ENCODE measurements at regions not wholly inside any gene's neighbourhood (a gene's known extent, or its start where the extent isn't known, plus 50 kb on each side); places are given as distances from the start of the nearest gene placed in this dataset.

GRCh38 chr3:110940055-110940454 lies 131.6 kb upstream of the NECTIN3 start:
- intact Hi-C loops (cut with micrococcal nuclease; ENCODE audit: unreplicated experiment), result no loop called here
- SMC1A ChIA-PET (ENCODE audit: uncharacterized antibody, unreplicated experiment), result interaction anchor here (1.0 kb wide), 1 partner anchor 15 kb away, joined by 3 read pairs; no protein-coding TSS in a partner anchor
- DNase-seq (ENCODE audit: low read depth, low spot score) (no peak), ATAC-seq (no peak), FAIRE-seq (no peak)
- H3K36me3 ChIP-seq (ENCODE audit: control insufficient read depth in 2 of 2, insufficient read depth in 2 of 2, low read length in 1 of 2), result no peaks in the 10 kb centered on the region
- H3K9ac ChIP-seq (ENCODE audit: control insufficient read depth, insufficient read depth, low read length), result no peak overlapping the region
- no peak overlapping the region for H3K27ac ChIP-seq (ENCODE audit: control insufficient read depth, insufficient read depth)
- RAD21 ChIA-PET (ENCODE audit: unreplicated experiment), result no interaction called here
- H3K4me1 ChIP-seq (ENCODE audit: control insufficient read depth, insufficient read depth, low read length), result no peaks in the 10 kb centered on the region
- POLR2A ChIA-PET, result no interaction called here
- no peak overlapping the region for H3K4me3 ChIP-seq
- CTCF ChIA-PET, result no interaction called here
- H3K4me2 ChIP-seq (ENCODE audit: control insufficient read depth, insufficient read depth), result no peak overlapping the region
- TF ChIP-seq ZNF384 (IDR thresholded peaks at IDR 0.05; ENCODE audit: borderline replicate concordance, low read depth, low read length) (no peak), ASH2L (IDR thresholded peaks at IDR 0.05; ENCODE audit: borderline replicate concordance, low read depth) (no peak), ZSCAN29 (IDR thresholded peaks at IDR 0.05) (no peak), SIN3A (IDR thresholded peaks at IDR 0.05; ENCODE audit: low read depth, low read length) (no peak), GABPA (IDR thresholded peaks at IDR 0.05; ENCODE audit: low read depth) (no peak), KDM1A (IDR thresholded peaks at IDR 0.05; ENCODE audit: borderline replicate concordance) (no peak), RELB (IDR thresholded peaks at IDR 0.05; ENCODE audit: low read depth) (no peak), FOXM1 (IDR thresholded peaks at IDR 0.05; ENCODE audit: low read depth, low read length) (no peak), CBFB (IDR thresholded peaks at IDR 0.05; ENCODE audit: low read depth) (no peak), RBBP5 (conservative IDR thresholded peaks at IDR 0.05) (no peak), KAT2A (conservative IDR thresholded peaks at IDR 0.05; ENCODE audit: control insufficient read depth, low read depth, low read length) (no peak), POLR2AphosphoS5 (IDR thresholded peaks at IDR 0.05; ENCODE audit: low read length) (no peak), PBX3 (IDR thresholded peaks at IDR 0.05; ENCODE audit: insufficient replicate concordance, low read depth, low read length) (no peak), MAX (IDR thresholded peaks at IDR 0.05; ENCODE audit: low read depth, low read length) (no peak), TCF12 (IDR thresholded peaks at IDR 0.05; ENCODE audit: low read depth, low read length) (no peak), IRF5 (IDR thresholded peaks at IDR 0.05; ENCODE audit: borderline replicate concordance) (no peak), SIX5 (IDR thresholded peaks at IDR 0.05; ENCODE audit: low read depth, low read length, severe bottlenecking) (no peak), RB1 (IDR thresholded peaks at IDR 0.05; ENCODE audit: borderline replicate concordance) (no peak)
- WGBS (ENCODE audit: insufficient coverage, insufficient replicate concordance, low lambda C conversion rate, missing lambda C conversion rate), result 0% methylated on average over 1 of the region's 1 CpG
- in situ Hi-C loops (cut with MboI), result no loop called here
- BruUV-seq (replicated peaks), result no TSS peak
- no peak overlapping the region for H2AFZ ChIP-seq (ENCODE audit: control insufficient read depth, low read depth, low read length)
- H3K27me3 ChIP-seq (replicated peaks in 1 of 2; ENCODE audit: control insufficient read depth in 2 of 2, insufficient read depth in 2 of 2, low read length in 1 of 2), result no peaks in the 10 kb centered on the region
- no peaks in the 10 kb centered on the region for H3K9me3 ChIP-seq (replicated peaks; ENCODE audit: control insufficient read depth, insufficient read depth, low read length)
- no peaks in the 10 kb centered on the region for H4K20me1 ChIP-seq (ENCODE audit: control insufficient read depth, insufficient read depth)
- H3K79me2 ChIP-seq (ENCODE audit: control insufficient read depth, insufficient read depth, low read length), result no peaks in the 10 kb centered on the region

All from GM12878 (cell line).